ENCODE measurements at regions not wholly inside any gene's neighbourhood (a gene's known extent, or its start where the extent isn't known, plus 50 kb on each side); places are given as distances from the start of the nearest gene placed in this dataset.

DNA sequence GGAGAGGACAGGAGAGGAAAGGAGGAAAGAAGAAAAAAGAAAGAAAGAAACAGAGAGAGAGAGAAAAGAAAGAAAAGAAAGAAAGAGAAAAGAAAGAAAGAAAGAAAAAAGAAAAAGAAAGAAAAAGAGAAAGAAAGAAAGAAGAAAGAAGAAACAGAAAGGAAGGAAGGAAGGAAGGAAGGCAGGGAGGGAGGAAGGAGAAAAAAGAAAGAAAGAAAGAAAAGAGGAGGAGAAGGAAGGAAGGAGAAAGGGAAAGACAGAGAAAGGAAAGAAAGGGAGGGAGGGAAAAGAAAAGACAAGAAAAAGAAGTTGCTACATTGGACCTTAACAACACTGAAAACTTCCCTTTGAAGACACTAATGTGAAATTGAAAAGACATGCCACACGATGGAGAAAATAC lies 56.6 kb upstream of the CCL2 start:
- Histone ChIP-seq H3K27ac (no peak overlapping the region), H3K27me3 (0 out of 2 replicates have a peak, but pooled peaks cover 6% of the 10 kb centered on the region), H3K4me1 (no peaks in the 10 kb centered on the region), H3K36me3 (no peaks in the 10 kb centered on the region), H3K4me3 (no peak overlapping the region), H3K9me3 (replicated peaks) (no peaks in the 10 kb centered on the region)
- DNase-seq, result no peak

DNA sequence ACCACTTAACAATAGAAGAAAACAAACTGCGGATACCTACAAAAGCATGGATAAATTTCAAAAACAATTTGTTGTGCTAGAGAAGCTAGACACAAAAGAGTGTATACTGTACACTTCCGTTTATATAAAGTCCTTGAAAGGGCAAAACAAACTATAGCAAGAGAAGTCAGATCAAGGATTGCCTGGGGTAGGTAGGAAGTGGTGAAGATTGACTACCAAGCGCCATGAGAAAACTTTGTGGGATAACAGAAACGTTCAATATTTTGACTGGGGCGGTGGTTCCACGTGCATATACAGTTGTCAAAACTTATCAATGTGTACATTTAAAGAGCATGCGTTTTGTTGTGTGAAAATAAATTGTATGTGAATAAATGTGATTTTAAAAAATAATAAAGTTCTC lies 55.6 kb upstream of the CCL2 start:
- Histone ChIP-seq H3K36me3 (no peaks in the 10 kb centered on the region), H3K9me3 (replicated peaks) (no peaks in the 10 kb centered on the region), H3K27ac (no peak overlapping the region), H3K4me3 (no peak overlapping the region), H3K4me1 (no peaks in the 10 kb centered on the region), H3K27me3 (0 out of 2 replicates have a peak, but pooled peaks cover 6% of the 10 kb centered on the region)
- DNase-seq, result no peak

DNA sequence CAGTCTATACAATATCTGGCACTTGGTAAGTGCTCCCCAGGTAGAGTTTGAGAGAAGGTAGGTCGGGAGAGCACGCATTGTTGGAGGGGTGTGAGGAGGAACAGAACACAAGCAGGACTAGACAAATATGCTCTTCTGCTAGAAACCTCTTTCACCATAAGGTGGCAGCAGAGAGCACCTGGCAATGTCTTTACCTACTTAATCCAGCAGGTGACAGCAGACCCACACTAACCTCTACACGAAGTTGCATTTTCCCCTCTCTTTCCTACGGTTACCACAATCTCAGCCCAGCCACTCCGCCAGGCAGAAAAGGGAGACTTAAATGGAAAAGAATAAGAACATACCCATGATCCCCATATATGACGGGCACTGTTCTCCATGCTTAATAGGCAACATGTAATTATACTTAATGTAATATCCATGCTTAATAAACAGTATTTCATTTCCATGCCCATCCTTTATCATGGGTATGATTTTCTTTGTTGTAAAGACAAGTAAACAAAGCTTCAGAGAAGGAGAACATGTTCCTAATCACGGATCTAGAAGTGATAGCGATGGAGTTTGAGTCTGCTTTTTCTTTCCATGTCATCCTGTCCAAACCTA lies 55.1 kb upstream of the CCL2 start:
- no peak overlapping the region for H3K4me3 ChIP-seq
- H3K27me3 ChIP-seq, result 0 out of 2 replicates have a peak, but pooled peaks cover 3% of the 10 kb centered on the region
- no peaks in the 10 kb centered on the region for H3K36me3 ChIP-seq
- no peak overlapping the region for H3K27ac ChIP-seq
- no peaks in the 10 kb centered on the region for H3K4me1 ChIP-seq
- H3K9me3 ChIP-seq (replicated peaks), result no peaks in the 10 kb centered on the region
- peak; percentile 73 to 91 for DNase-seq

DNA sequence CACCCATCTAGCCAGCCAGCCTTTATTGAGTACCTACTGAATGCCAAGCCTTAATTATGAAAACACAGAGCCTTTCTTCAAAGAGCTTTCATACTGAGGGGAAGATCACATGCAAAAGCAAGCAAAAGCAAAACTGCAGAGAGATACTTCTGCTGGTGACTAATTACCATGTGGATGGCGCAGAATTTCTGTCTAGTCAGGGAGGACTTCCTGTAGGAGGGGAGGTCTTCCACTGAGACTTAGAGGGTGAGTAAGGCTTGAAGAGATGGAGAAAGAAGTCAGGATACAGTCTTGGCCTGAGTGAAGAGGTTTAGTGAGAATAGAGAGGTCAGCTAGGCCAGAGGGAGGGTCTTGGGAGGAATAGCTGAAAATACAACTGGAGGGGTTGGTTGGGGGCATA lies 53.9 kb upstream of the CCL2 start:
- Histone ChIP-seq H3K27me3 (0 out of 2 replicates have a peak, but pooled peaks cover 3% of the 10 kb centered on the region), H3K36me3 (no peaks in the 10 kb centered on the region), H3K4me1 (no peaks in the 10 kb centered on the region), H3K9me3 (replicated peaks) (no peaks in the 10 kb centered on the region), H3K27ac (no peak overlapping the region), H3K4me3 (no peak overlapping the region)
- DNase-seq, result no peak

DNA sequence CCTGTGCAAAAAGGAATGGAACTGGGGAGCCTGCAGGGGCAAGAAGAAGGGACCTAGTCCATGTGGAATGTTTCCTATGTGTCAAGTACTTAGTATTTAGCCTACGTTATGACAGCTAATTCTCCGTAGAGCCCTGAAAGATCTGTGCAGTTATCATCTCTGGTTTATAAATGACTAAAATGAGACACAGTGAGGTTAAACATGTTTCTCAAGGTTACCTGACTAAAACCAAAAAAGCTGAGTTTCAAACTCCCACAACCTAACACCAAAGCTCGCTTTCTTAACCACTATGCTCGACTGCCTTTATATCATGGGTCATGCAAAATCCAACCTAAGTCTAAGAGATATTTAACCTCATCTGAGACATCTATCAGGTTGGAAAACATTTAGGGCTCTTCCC lies 53.3 kb upstream of the CCL2 start:
- no peaks in the 10 kb centered on the region for H3K36me3 ChIP-seq
- H3K27me3 ChIP-seq, result 0 out of 2 replicates have a peak, but pooled peaks cover 3% of the 10 kb centered on the region
- no peak for DNase-seq
- no peak overlapping the region for H3K27ac ChIP-seq
- H3K9me3 ChIP-seq (replicated peaks), result no peaks in the 10 kb centered on the region
- no peak overlapping the region for H3K4me3 ChIP-seq
- H3K4me1 ChIP-seq, result no peaks in the 10 kb centered on the region

DNA sequence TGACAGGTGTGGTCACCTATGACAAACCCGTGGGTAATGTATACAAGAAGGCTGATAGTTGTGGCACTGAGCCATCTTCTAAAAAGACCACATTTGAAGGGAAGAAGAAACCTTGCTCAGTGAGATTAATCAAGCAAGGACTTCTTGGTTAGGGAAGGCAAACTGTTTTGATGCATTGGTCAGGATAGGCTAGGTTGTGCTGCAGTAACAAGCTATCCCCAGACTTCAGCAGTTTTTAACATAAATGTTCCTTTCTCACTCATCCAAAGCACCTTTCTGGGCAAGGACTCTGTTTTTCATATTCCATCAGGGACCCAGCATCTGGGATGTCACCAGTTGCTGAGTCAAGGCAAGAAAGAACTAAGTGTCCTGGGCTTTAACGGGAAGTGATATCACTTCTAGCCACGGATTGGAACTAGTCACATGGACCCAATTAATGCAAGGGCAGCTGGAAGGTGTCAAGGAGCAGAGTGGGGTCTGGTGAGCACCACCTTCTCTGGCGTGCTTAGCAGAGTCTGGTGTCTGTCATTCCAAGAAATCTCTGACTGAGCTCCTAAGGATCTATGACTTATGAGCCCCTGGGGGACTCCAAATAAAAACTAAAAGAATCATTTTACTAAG lies 52.0 kb upstream of the CCL2 start:
- 0 out of 2 replicates have a peak, but pooled peaks cover 3% of the 10 kb centered on the region for H3K27me3 ChIP-seq
- H3K36me3 ChIP-seq, result no peaks in the 10 kb centered on the region
- no peak for DNase-seq
- no peaks in the 10 kb centered on the region for H3K9me3 ChIP-seq (replicated peaks)
- no peak overlapping the region for H3K4me3 ChIP-seq
- H3K4me1 ChIP-seq, result no peaks in the 10 kb centered on the region
- H3K27ac ChIP-seq, result no peak overlapping the region

DNA sequence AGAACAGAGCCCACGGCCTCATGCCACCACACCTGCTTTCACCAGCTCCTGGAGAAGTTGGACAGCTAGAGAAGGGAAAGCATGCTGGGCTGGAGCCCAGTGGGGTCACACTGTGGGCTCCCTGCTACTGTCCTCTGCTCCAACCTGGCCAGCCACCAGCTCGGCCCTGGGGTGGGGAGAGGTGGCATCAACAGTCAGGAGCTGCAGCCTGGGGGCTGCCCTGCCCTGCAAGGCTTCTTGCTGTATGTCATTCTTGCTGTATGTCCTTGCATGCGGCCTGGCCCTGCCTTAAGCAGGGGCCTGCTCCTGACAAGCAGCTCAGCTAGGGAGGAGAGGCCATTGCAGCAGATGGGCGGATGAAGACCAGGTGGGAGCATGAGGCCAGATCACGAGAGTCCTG lies 50.7 kb upstream of the CCL2 start:
- Histone ChIP-seq H3K4me1 (no peaks in the 10 kb centered on the region), H3K4me3 (no peak overlapping the region), H3K27ac (no peak overlapping the region), H3K9me3 (replicated peaks) (no peaks in the 10 kb centered on the region), H3K27me3 (0 out of 2 replicates have a peak, but pooled peaks cover 3% of the 10 kb centered on the region), H3K36me3 (no peaks in the 10 kb centered on the region)
- no peak for DNase-seq

All from SJCRH30 (cell line).